ENCODE measurements at regions not wholly inside any gene's neighbourhood (a gene's known extent, or its start where the extent isn't known, plus 50 kb on each side); places are given as distances from the start of the nearest gene placed in this dataset.

GRCh38 chr14:51581017-51581881, 70.5 kb upstream of the FRMD6 start (continued):
- no peak for TF ChIP-seq ZBTB49 (tag by site-specific recombination; IDR thresholded peaks at IDR 0.05; ENCODE audit: low read depth)
- peak; percentile 83 for TF ChIP-seq BCL11B (tag by site-specific recombination; IDR thresholded peaks at IDR 0.05; ENCODE audit: low read depth)
- no peak for TF ChIP-seq ZNF292 (tag by site-specific recombination; IDR thresholded peaks at IDR 0.05; ENCODE audit: borderline replicate concordance, low read depth)
- peak; percentile 60 for TF ChIP-seq ZNF518A (tag by site-specific recombination; conservative IDR thresholded peaks at IDR 0.05; ENCODE audit: low read depth)
- no peak for TF ChIP-seq ZNF585B (tag by site-specific recombination; IDR thresholded peaks at IDR 0.05)
- TF ChIP-seq MZF1 (tag by site-specific recombination; IDR thresholded peaks at IDR 0.05; ENCODE audit: borderline replicate concordance): peak; percentile 66; the same call in 1 of the 2 replicates
- no peak for TF ChIP-seq ZNF138 (tag by site-specific recombination; IDR thresholded peaks at IDR 0.05; ENCODE audit: borderline replicate concordance)
- TF ChIP-seq GLI4 (tag by site-specific recombination; IDR thresholded peaks at IDR 0.05): no peak
- 0 out of 2 replicates have a peak, but pooled peaks have one; percentile 28 for TF ChIP-seq ZNF701 (tag by site-specific recombination; IDR thresholded peaks at IDR 0.05)
- 0 out of 2 replicates have a peak, but pooled peaks have one; percentile 17 for TF ChIP-seq YY1 (tag by site-specific recombination; IDR thresholded peaks at IDR 0.05)
- TF ChIP-seq ZNF514 (tag by site-specific recombination; IDR thresholded peaks at IDR 0.05): no peak
- TF ChIP-seq ZNF658 (tag by site-specific recombination; IDR thresholded peaks at IDR 0.05): no peak
- no peak for TF ChIP-seq ZNF121 (tag by site-specific recombination; IDR thresholded peaks at IDR 0.05)
- TF ChIP-seq ZNF18 (tag by site-specific recombination; IDR thresholded peaks at IDR 0.05): peak; percentile 61
- TF ChIP-seq ZNF362 (tag by site-specific recombination; IDR thresholded peaks at IDR 0.05): no peak
- no peak for TF ChIP-seq ZNF747 (tag by site-specific recombination; IDR thresholded peaks at IDR 0.05)
- TF ChIP-seq ZNF398 (tag by site-specific recombination; IDR thresholded peaks at IDR 0.05): peak; percentile 72
- no peak for TF ChIP-seq ZNF837 (tag by site-specific recombination; IDR thresholded peaks at IDR 0.05)
- TF ChIP-seq ZNF140 (tag by site-specific recombination; IDR thresholded peaks at IDR 0.05): no peak
- no peak for TF ChIP-seq ZNF501 (tag by site-specific recombination; IDR thresholded peaks at IDR 0.05)
- peak; percentile 82 for TF ChIP-seq IKZF3 (tag by site-specific recombination; IDR thresholded peaks at IDR 0.05)
- peak; percentile 91 for TF ChIP-seq TCF7L2 (IDR thresholded peaks at IDR 0.05; ENCODE audit: borderline replicate concordance, low read depth, low read length)
- TF ChIP-seq FEZF1 (tag by site-specific recombination; IDR thresholded peaks at IDR 0.05): peak; percentile 99
- peak; percentile 91 for TF ChIP-seq PRDM4 (tag by site-specific recombination; IDR thresholded peaks at IDR 0.05)
